Fibroblast of lung (primary cell): ENCODE measurements at regions not wholly inside any gene's neighbourhood (a gene's known extent, or its start where the extent isn't known, plus 50 kb on each side); places are given as distances from the start of the nearest gene placed in this dataset.

ENCODE experiments used
- CTCF ChIP-seq, 2 donors: IDR thresholded peaks in 1 of 2; conservative IDR thresholded peaks in 1 of 2; 1 replicate in 1 of 2; 2 replicates in 1 of 2; pipeline ENCODE4 v1.5.1; 2011 to 2012; ENCODE audit warnings: low read length in 2 of 2, control low read depth in 1 of 2, inconsistent platforms in 1 of 2, low read depth in 1 of 2, mild to moderate bottlenecking in 1 of 2
- EZH2 ChIP-seq: IDR thresholded peaks from 2 replicates; pipeline ENCODE4 v1.5.1; 2012; ENCODE audit warnings: low read length, control low read depth, mild to moderate bottlenecking; ENCODE audit errors: missing control alignments

- TF ChIP-seq CTCF (conservative IDR thresholded peaks at IDR 0.05 in 1 of 2, IDR thresholded peaks at IDR 0.05 in 1 of 2; ENCODE audit: low read depth in 1 of 2, low read length in 2 of 2) (no peak), EZH2 (no peak)
These were observed 1430.5 kb downstream of the FAM181B start for GRCh38 chr11:81303038-81303664.
